ENCODE measurements at regions not wholly inside any gene's neighbourhood (a gene's known extent, or its start where the extent isn't known, plus 50 kb on each side); places are given as distances from the start of the nearest gene placed in this dataset.

DNA sequence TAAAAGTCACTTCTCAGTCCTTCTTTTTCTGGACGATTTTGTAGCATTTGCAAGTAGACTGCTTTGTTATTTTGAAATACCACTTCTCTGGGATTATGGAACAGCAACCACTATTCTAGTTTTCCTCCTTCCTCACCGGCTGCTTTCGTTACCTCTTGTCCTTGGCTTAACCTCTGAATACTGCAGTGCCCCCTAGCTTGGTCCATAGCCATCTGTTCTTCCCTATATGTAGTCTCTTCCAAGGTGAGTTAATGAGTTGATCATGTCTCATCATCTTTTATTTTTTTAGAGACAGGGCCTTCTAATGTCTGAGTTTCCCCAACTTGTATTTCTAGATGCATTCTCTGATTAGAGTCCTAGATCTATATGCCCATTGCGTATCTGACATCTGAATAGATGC, 694.3 kb downstream of the NTRK3 start (continued):
- TF ChIP-seq RAD21 (conservative IDR thresholded peaks at IDR 0.05 in 1 of 2, IDR thresholded peaks at IDR 0.05 in 1 of 2): no peak
- no peak for TF ChIP-seq HEYL (CRISPR knock-in tag; IDR thresholded peaks at IDR 0.05)

DNA sequence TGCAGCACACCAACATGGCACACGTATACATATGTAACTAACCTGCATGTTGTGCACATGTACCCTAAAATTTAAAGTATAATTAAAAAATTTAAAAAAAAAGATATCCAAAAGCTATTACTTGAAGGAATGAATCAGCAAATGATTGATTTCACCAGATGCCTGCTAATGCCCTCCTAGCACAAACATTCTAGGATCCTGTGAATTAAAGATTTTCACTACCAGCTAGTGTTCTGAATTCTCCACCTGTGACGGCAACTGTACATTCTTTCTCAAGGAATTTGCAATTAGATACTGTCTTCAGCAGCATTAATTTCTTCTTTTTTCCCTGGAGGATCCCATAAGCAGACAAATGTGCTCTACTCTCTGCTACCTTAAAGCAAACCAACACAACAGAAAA, 694.9 kb downstream of the NTRK3 start:
- POLR2A ChIA-PET: no interaction called here
- FAIRE-seq (no peak), DNase-seq (ENCODE audit: low read depth in 1 of 2, low spot score in 1 of 2) (no peak), ATAC-seq (no peak)
- TF ChIP-seq PHF8 (IDR thresholded peaks at IDR 0.05; ENCODE audit: borderline replicate concordance, low read depth): no peak
- no peaks in the 10 kb centered on the region for H3K4me1 ChIP-seq
- no peak overlapping the region for H3K27ac ChIP-seq
- CTCF ChIA-PET: no interaction called here
- no peak overlapping the region for H3K4me2 ChIP-seq
- no peaks in the 10 kb centered on the region for H3K9me3 ChIP-seq
- H3K4me3 ChIP-seq: no peak overlapping the region
- WGBS (ENCODE audit: missing lambda C conversion rate): 45% methylated on average over 2 of the region's 2 CpGs

GRCh38 chr15:87557881-87558280, 698.7 kb downstream of the NTRK3 start:
- TF ChIP-seq CEBPB (IDR thresholded peaks at IDR 0.05) (no peak), USF2 (IDR thresholded peaks at IDR 0.05) (no peak), HEYL (CRISPR knock-in tag; IDR thresholded peaks at IDR 0.05) (no peak), PHF8 (IDR thresholded peaks at IDR 0.05; ENCODE audit: borderline replicate concordance, low read depth) (no peak), MAFK (IDR thresholded peaks at IDR 0.05; ENCODE audit: partially characterized antibody) (peak; percentile 16), HDAC2 (IDR thresholded peaks at IDR 0.05) (no peak)
- TF ChIP-seq, protein P1, sequence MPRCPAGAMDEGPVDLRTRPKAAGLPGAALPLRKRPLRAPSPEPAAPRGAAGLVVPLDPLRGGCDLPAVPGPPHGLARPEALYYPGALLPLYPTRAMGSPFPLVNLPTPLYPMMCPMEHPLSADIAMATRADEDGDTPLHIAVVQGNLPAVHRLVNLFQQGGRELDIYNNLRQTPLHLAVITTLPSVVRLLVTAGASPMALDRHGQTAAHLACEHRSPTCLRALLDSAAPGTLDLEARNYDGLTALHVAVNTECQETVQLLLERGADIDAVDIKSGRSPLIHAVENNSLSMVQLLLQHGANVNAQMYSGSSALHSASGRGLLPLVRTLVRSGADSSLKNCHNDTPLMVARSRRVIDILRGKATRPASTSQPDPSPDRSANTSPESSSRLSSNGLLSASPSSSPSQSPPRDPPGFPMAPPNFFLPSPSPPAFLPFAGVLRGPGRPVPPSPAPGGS (IDR thresholded peaks at IDR 0.05): no peak
- H3K4me3 ChIP-seq: no peak overlapping the region
- H3K27ac ChIP-seq: no peak overlapping the region
- POLR2A ChIA-PET: no interaction called here
- ATAC-seq: no peak
- CTCF ChIA-PET: no interaction called here
- no peak overlapping the region for H3K4me2 ChIP-seq
- no peak for DNase-seq (ENCODE audit: low read depth in 1 of 2, low spot score in 1 of 2)
- no peaks in the 10 kb centered on the region for H3K4me1 ChIP-seq
- FAIRE-seq: no peak
- H3K9me3 ChIP-seq: peaks cover 15% of the 10 kb centered on the region; the same call in 1 of the 3 replicates
- WGBS (ENCODE audit: missing lambda C conversion rate): 0% methylated on average over 1 of the region's 1 CpG

DNA sequence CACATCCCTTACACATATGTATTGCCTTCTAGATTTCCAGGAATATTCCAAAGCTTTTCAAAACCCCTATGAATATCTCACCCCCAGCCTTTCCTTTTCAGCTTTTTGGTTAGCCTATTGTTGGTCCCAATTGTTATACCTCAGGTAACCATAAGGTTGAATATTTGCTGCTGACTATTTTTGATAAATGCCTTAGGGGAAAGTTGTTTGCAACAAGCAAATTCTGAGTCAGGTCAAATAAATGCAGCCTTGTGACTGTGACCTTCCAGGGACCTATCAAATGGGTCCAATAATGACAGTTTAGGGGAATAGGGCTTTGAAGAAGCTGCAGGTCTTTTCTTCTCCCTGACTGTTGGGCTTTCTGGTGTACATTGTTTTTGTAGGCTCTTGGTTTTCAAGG, 699.7 kb downstream of the NTRK3 start:
- Histone ChIP-seq H3K9me3 (peaks cover 17% of the 10 kb centered on the region; the same call in 1 of the 3 replicates), H3K27ac (no peak overlapping the region), H3K4me3 (no peak overlapping the region), H3K4me1 (no peaks in the 10 kb centered on the region), H3K4me2 (no peak overlapping the region)
- no peak for DNase-seq (ENCODE audit: low read depth in 1 of 2, low spot score in 1 of 2)
- no peak for FAIRE-seq
- CTCF ChIA-PET: no interaction called here
- POLR2A ChIA-PET: no interaction called here
- ATAC-seq: no peak
- TF ChIP-seq HES2 (IDR thresholded peaks at IDR 0.05) (no peak), HEYL (CRISPR knock-in tag; IDR thresholded peaks at IDR 0.05) (no peak), MAZ (IDR thresholded peaks at IDR 0.05; ENCODE audit: borderline replicate concordance, low read depth, low read length) (no peak), EP300 (IDR thresholded peaks at IDR 0.05) (no peak), HOXB5 (CRISPR knock-in tag; IDR thresholded peaks at IDR 0.05) (no peak), POLR2A (IDR thresholded peaks at IDR 0.05; ENCODE audit: low read length) (no peak), EHMT2 (IDR thresholded peaks at IDR 0.05; ENCODE audit: low read depth) (no peak), NFE2L2 (conservative IDR thresholded peaks at IDR 0.05; ENCODE audit: low read length) (no peak), CEBPB (IDR thresholded peaks at IDR 0.05) (no peak), SREBF2 (IDR thresholded peaks at IDR 0.05) (no peak), GATA3 (IDR thresholded peaks at IDR 0.05; ENCODE audit: borderline replicate concordance) (no peak), PHF8 (IDR thresholded peaks at IDR 0.05; ENCODE audit: borderline replicate concordance, low read depth) (no peak), MAFK (IDR thresholded peaks at IDR 0.05; ENCODE audit: partially characterized antibody) (no peak), MYC (IDR thresholded peaks at IDR 0.05; ENCODE audit: borderline replicate concordance, low read length) (no peak), KDM1A (IDR thresholded peaks at IDR 0.05; ENCODE audit: low read depth) (no peak), POLR2AphosphoS2 (conservative IDR thresholded peaks at IDR 0.05; ENCODE audit: low read length) (no peak), ELK1 (IDR thresholded peaks at IDR 0.05; ENCODE audit: low read depth, low read length) (no peak), EHF (CRISPR knock-in tag; IDR thresholded peaks at IDR 0.05) (no peak)
- TF ChIP-seq, protein P2, sequence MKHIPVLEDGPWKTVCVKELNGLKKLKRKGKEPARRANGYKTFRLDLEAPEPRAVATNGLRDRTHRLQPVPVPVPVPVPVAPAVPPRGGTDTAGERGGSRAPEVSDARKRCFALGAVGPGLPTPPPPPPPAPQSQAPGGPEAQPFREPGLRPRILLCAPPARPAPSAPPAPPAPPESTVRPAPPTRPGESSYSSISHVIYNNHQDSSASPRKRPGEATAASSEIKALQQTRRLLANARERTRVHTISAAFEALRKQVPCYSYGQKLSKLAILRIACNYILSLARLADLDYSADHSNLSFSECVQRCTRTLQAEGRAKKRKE (CRISPR knock-in tag; IDR thresholded peaks at IDR 0.05; ENCODE audit: low read depth): no peak
- TF ChIP-seq, protein P3, sequence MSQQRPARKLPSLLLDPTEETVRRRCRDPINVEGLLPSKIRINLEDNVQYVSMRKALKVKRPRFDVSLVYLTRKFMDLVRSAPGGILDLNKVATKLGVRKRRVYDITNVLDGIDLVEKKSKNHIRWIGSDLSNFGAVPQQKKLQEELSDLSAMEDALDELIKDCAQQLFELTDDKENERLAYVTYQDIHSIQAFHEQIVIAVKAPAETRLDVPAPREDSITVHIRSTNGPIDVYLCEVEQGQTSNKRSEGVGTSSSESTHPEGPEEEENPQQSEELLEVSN (IDR thresholded peaks at IDR 0.05; ENCODE audit: borderline replicate concordance, low read depth): no peak
